Endothelial cell (in vitro differentiated cells): ENCODE measurements at regions not wholly inside any gene's neighbourhood (a gene's known extent, or its start where the extent isn't known, plus 50 kb on each side); places are given as distances from the start of the nearest gene placed in this dataset.
"Not testable (repeated sequence)": the region's sequence is repeated elsewhere in the genome, so short reads cannot be mapped to it uniquely, and the experiment has no call there.

Experiments
- DNase-seq: peaks from one replicate; pipeline ENCODE4 v3.0.0; 2021; ENCODE audit warnings: low spot score
- H3K27ac Mint-ChIP-seq: one replicate; pipeline ENCODE4 v1.8.0; 2021; ENCODE audit warnings: mixed read lengths, inconsistent platforms; ENCODE audit not compliant: unreplicated experiment
- H3K27me3 Mint-ChIP-seq: one replicate; pipeline ENCODE4 v1.8.0; 2021; ENCODE audit warnings: mild to moderate bottlenecking, moderate library complexity, mixed read lengths, inconsistent platforms; ENCODE audit not compliant: unreplicated experiment
- H3K36me3 Mint-ChIP-seq: one replicate; pipeline ENCODE4 v1.8.0; 2021; ENCODE audit warnings: mild to moderate bottlenecking, low read depth, mixed read lengths, inconsistent platforms; ENCODE audit not compliant: unreplicated experiment
- H3K4me1 Mint-ChIP-seq: one replicate; pipeline ENCODE4 v1.8.0; 2021; ENCODE audit warnings: mild to moderate bottlenecking, mixed read lengths, inconsistent platforms; ENCODE audit not compliant: unreplicated experiment
- H3K4me3 Mint-ChIP-seq: one replicate; pipeline ENCODE4 v1.8.0; 2021; ENCODE audit warnings: mild to moderate bottlenecking, mixed read lengths, inconsistent platforms; ENCODE audit not compliant: unreplicated experiment
- H3K9me3 Mint-ChIP-seq: one replicate; pipeline ENCODE4 v1.8.0; 2021; ENCODE audit warnings: mixed read lengths, inconsistent platforms; ENCODE audit not compliant: unreplicated experiment

- H3K27me3 Mint-ChIP-seq, H3K4me1 Mint-ChIP-seq, DNase-seq, H3K27ac Mint-ChIP-seq, H3K36me3 Mint-ChIP-seq, H3K4me3 Mint-ChIP-seq, H3K9me3 Mint-ChIP-seq: not testable (repeated sequence)
Measured at GRCh38 chr1:273772-274171, 177.7 kb downstream of the OR4F29 start.

GRCh38 chr1:267815-268214, 183.7 kb downstream of the OR4F29 start:
- H3K4me3 Mint-ChIP-seq, H3K27me3 Mint-ChIP-seq, H3K4me1 Mint-ChIP-seq, H3K36me3 Mint-ChIP-seq, H3K27ac Mint-ChIP-seq, H3K9me3 Mint-ChIP-seq: not testable (repeated sequence)
- peak; percentile 85 for DNase-seq
